Activated CD4-positive, alpha-beta T cell treated with anti-CD3 and anti-CD28 coated beads for 36 hours (primary cell): ENCODE measurements at regions not wholly inside any gene's neighbourhood (a gene's known extent, or its start where the extent isn't known, plus 50 kb on each side); places are given as distances from the start of the nearest gene placed in this dataset.

Experiments used
- ATAC-seq: fragments of 200-7000 bp; cut with Tn5 transposase; one replicate; pipeline ENCODE4 v1.10.0; 2021; ENCODE audit warnings: mild to moderate bottlenecking, moderate library complexity
- CTCF ChIA-PET: fragments of 350-600 bp; sonication (Branson Sonifier 250); formaldehyde crosslinking; loops from one replicate; lab custom pipeline; 2021; ENCODE audit warnings: antibody characterized with exemption; lab: Charles Lee
- POLR2A ChIA-PET: fragments of 350-600 bp; sonication (Branson Sonifier 250); formaldehyde crosslinking; loops from one replicate; lab custom pipeline; 2021; ENCODE audit warnings: antibody characterized with exemption, inconsistent platforms; lab: Charles Lee
- DNase-seq: peaks from one replicate; pipeline ENCODE4 v3.0.0-alpha.2; 2020
- H3K27ac Mint-ChIP-seq: one replicate; pipeline ENCODE4 v1.8.0; 2021; ENCODE audit warnings: mixed read lengths
- H3K27me3 Mint-ChIP-seq: one replicate; pipeline ENCODE4 v1.8.0; 2021; ENCODE audit warnings: mixed read lengths
- H3K36me3 Mint-ChIP-seq: one replicate; pipeline ENCODE4 v1.8.0; 2021; ENCODE audit warnings: low read depth, mixed read lengths
- H3K4me1 Mint-ChIP-seq: one replicate; pipeline ENCODE4 v1.8.0; 2021; ENCODE audit warnings: mixed read lengths
- H3K4me3 Mint-ChIP-seq: one replicate; pipeline ENCODE4 v1.8.0; 2021; ENCODE audit warnings: mild to moderate bottlenecking, moderate library complexity, mixed read lengths
- H3K9me3 Mint-ChIP-seq: one replicate; pipeline ENCODE4 v1.8.0; 2021; ENCODE audit warnings: low read depth, mixed read lengths
- intact Hi-C, 2 experiments: fragments of 100-400 bp; cut with DNase I in 1 of 2; cut with micrococcal nuclease in 1 of 2; formaldehyde crosslinking; loops; one replicate each; pipeline versions ENCODE4 v1.14.2 to v1.15.1; 2022 to 2024; cut with DNase I, micrococcal nuclease

GRCh38 chr13:64936879-64937278 lies 2293.3 kb downstream of the PCDH9 start:
- ChIA-PET POLR2A (no interaction called here), CTCF (no interaction called here)
- peaks cover 7% of the 10 kb centered on the region for H3K9me3 Mint-ChIP-seq
- no peak overlapping the region for H3K4me3 Mint-ChIP-seq
- H3K36me3 Mint-ChIP-seq = no peaks in the 10 kb centered on the region
- intact Hi-C loops = no loop called here
- no peaks in the 10 kb centered on the region for H3K4me1 Mint-ChIP-seq
- H3K27me3 Mint-ChIP-seq = no peaks in the 10 kb centered on the region
- ATAC-seq (no peak), DNase-seq (no peak)
- H3K27ac Mint-ChIP-seq = no peak overlapping the region

- ATAC-seq = no peak
- no peak overlapping the region for H3K27ac Mint-ChIP-seq
- intact Hi-C loops = no loop called here
- no peak for DNase-seq
- H3K4me3 Mint-ChIP-seq = no peak overlapping the region
- H3K4me1 Mint-ChIP-seq = no peaks in the 10 kb centered on the region
- peaks cover 7% of the 10 kb centered on the region for H3K9me3 Mint-ChIP-seq
- no peaks in the 10 kb centered on the region for H3K27me3 Mint-ChIP-seq
- no peaks in the 10 kb centered on the region for H3K36me3 Mint-ChIP-seq
- POLR2A ChIA-PET = no interaction called here
- CTCF ChIA-PET = no interaction called here
Observed at GRCh38 chr13:64935441-64935840, 2294.7 kb downstream of the PCDH9 start.

- H3K4me1 Mint-ChIP-seq = no peaks in the 10 kb centered on the region
- ChIA-PET POLR2A (no interaction called here), CTCF (no interaction called here)
- no peak overlapping the region for H3K27ac Mint-ChIP-seq
- no peak for ATAC-seq
- H3K4me3 Mint-ChIP-seq = no peak overlapping the region
- peaks cover 7% of the 10 kb centered on the region for H3K9me3 Mint-ChIP-seq
- intact Hi-C loops = no loop called here
- DNase-seq = no peak
- no peaks in the 10 kb centered on the region for H3K36me3 Mint-ChIP-seq
- H3K27me3 Mint-ChIP-seq = no peaks in the 10 kb centered on the region
Observed at GRCh38 chr13:64934569-64935362, 2295.4 kb downstream of the PCDH9 start.

- no peak for DNase-seq
Observed at GRCh38 chr13:64930636-64931035, 2299.5 kb downstream of the PCDH9 start.

GRCh38 chr13:64928696-64929499 lies 2301.2 kb downstream of the PCDH9 start:
- ChIA-PET CTCF (no interaction called here), POLR2A (no interaction called here)
- Mint-ChIP-seq H3K4me1 (no peaks in the 10 kb centered on the region), H3K27ac (no peak overlapping the region), H3K36me3 (no peaks in the 10 kb centered on the region), H3K4me3 (no peak overlapping the region), H3K9me3 (peaks cover 5% of the 10 kb centered on the region), H3K27me3 (no peaks in the 10 kb centered on the region)
- intact Hi-C loops = no loop called here
- ATAC-seq = peak; percentile 47
- DNase-seq = no peak

More at GRCh38 chr13:64930636-64931035, 2299.5 kb downstream of the PCDH9 start:
- no peaks in the 10 kb centered on the region for H3K36me3 Mint-ChIP-seq
- H3K4me3 Mint-ChIP-seq = no peak overlapping the region
- no peak overlapping the region for H3K27ac Mint-ChIP-seq
- POLR2A ChIA-PET = no interaction called here
- peaks cover 11% of the 10 kb centered on the region for H3K9me3 Mint-ChIP-seq
- CTCF ChIA-PET = no interaction called here
- ATAC-seq = no peak
- intact Hi-C loops = no loop called here
- no peaks in the 10 kb centered on the region for H3K4me1 Mint-ChIP-seq
- no peaks in the 10 kb centered on the region for H3K27me3 Mint-ChIP-seq

GRCh38 chr13:64925727-64926126 lies 2304.4 kb downstream of the PCDH9 start:
- CTCF ChIA-PET = no interaction called here
- intact Hi-C loops = no loop called here
- no peak for ATAC-seq
- no peak overlapping the region for H3K4me3 Mint-ChIP-seq
- H3K27me3 Mint-ChIP-seq = no peaks in the 10 kb centered on the region
- H3K27ac Mint-ChIP-seq = no peak overlapping the region
- no peak for DNase-seq
- H3K36me3 Mint-ChIP-seq = no peaks in the 10 kb centered on the region
- peaks cover 8% of the 10 kb centered on the region for H3K9me3 Mint-ChIP-seq
- H3K4me1 Mint-ChIP-seq = no peaks in the 10 kb centered on the region
- POLR2A ChIA-PET = no interaction called here

- H3K9me3 Mint-ChIP-seq = peaks cover 11% of the 10 kb centered on the region
- intact Hi-C loops = no loop called here
Observed at GRCh38 chr13:64925284-64925683, 2304.9 kb downstream of the PCDH9 start.

GRCh38 chr13:64924401-64924800 lies 2305.7 kb downstream of the PCDH9 start:
- ChIA-PET CTCF (interaction anchor here (0.5 kb wide), 1 partner anchor 33 kb away, joined by 3 read pairs; no protein-coding TSS in a partner anchor), POLR2A (no interaction called here)
- Mint-ChIP-seq H3K4me3 (no peak overlapping the region), H3K36me3 (no peaks in the 10 kb centered on the region), H3K27ac (no peak overlapping the region), H3K9me3 (peaks cover 12% of the 10 kb centered on the region), H3K4me1 (no peaks in the 10 kb centered on the region), H3K27me3 (no peaks in the 10 kb centered on the region)
- intact Hi-C loops = no loop called here
- ATAC-seq (no peak), DNase-seq (no peak)

More at GRCh38 chr13:64925284-64925683, 2304.9 kb downstream of the PCDH9 start:
- Mint-ChIP-seq H3K4me1 (no peaks in the 10 kb centered on the region), H3K27ac (no peak overlapping the region), H3K4me3 (no peak overlapping the region), H3K27me3 (no peaks in the 10 kb centered on the region), H3K36me3 (no peaks in the 10 kb centered on the region)
- no peak for DNase-seq
- ChIA-PET CTCF (no interaction called here), POLR2A (no interaction called here)
- ATAC-seq = no peak

GRCh38 chr13:64917566-64917965 lies 2312.6 kb downstream of the PCDH9 start:
- intact Hi-C loops = no loop called here
- no peak for DNase-seq
- H3K4me3 Mint-ChIP-seq = no peak overlapping the region
- peaks cover 11% of the 10 kb centered on the region for H3K9me3 Mint-ChIP-seq
- no peaks in the 10 kb centered on the region for H3K4me1 Mint-ChIP-seq
- CTCF ChIA-PET = no interaction called here
- no peak for ATAC-seq
- POLR2A ChIA-PET = no interaction called here
- H3K36me3 Mint-ChIP-seq = no peaks in the 10 kb centered on the region
- no peaks in the 10 kb centered on the region for H3K27me3 Mint-ChIP-seq
- H3K27ac Mint-ChIP-seq = no peak overlapping the region

- peaks cover 16% of the 10 kb centered on the region for H3K9me3 Mint-ChIP-seq
- POLR2A ChIA-PET = no interaction called here
- DNase-seq = no peak
- H3K4me3 Mint-ChIP-seq = no peak overlapping the region
- no peaks in the 10 kb centered on the region for H3K36me3 Mint-ChIP-seq
- intact Hi-C loops = no loop called here
- no peak overlapping the region for H3K27ac Mint-ChIP-seq
- H3K4me1 Mint-ChIP-seq = no peaks in the 10 kb centered on the region
- H3K27me3 Mint-ChIP-seq = no peaks in the 10 kb centered on the region
- no peak for ATAC-seq
- CTCF ChIA-PET = no interaction called here
Observed at GRCh38 chr13:64912141-64912540, 2318.0 kb downstream of the PCDH9 start.

GRCh38 chr13:64910096-64910495 lies 2320.0 kb downstream of the PCDH9 start:
- Mint-ChIP-seq H3K36me3 (no peaks in the 10 kb centered on the region), H3K9me3 (peaks cover 22% of the 10 kb centered on the region), H3K4me3 (no peak overlapping the region), H3K27ac (no peak overlapping the region), H3K4me1 (no peaks in the 10 kb centered on the region), H3K27me3 (no peaks in the 10 kb centered on the region)
- DNase-seq (no peak), ATAC-seq (no peak)
- ChIA-PET CTCF (no interaction called here), POLR2A (no interaction called here)
- intact Hi-C loops = no loop called here

- DNase-seq (no peak), ATAC-seq (no peak)
- POLR2A ChIA-PET = no interaction called here
- no peaks in the 10 kb centered on the region for H3K4me1 Mint-ChIP-seq
- H3K27me3 Mint-ChIP-seq = no peaks in the 10 kb centered on the region
- no peak overlapping the region for H3K27ac Mint-ChIP-seq
- peaks cover 24% of the 10 kb centered on the region for H3K9me3 Mint-ChIP-seq
- intact Hi-C loops = no loop called here
- CTCF ChIA-PET = no interaction called here
- no peaks in the 10 kb centered on the region for H3K36me3 Mint-ChIP-seq
- H3K4me3 Mint-ChIP-seq = no peak overlapping the region
Observed at GRCh38 chr13:64909184-64909583, 2321.0 kb downstream of the PCDH9 start.
